Hepatocyte (in vitro differentiated cells): ENCODE measurements at regions not wholly inside any gene's neighbourhood (a gene's known extent, or its start where the extent isn't known, plus 50 kb on each side); places are given as distances from the start of the nearest gene placed in this dataset.

Experiments
- DNase-seq: peaks from one replicate; pipeline ENCODE4 v3.0.0-alpha.2; 2016; ENCODE audit warnings: low spot score
- H2AFZ ChIP-seq: fragments of 200-600 bp; sonication (generic); 2 replicates; pipeline ENCODE4 v1.6.0; 2016; ENCODE audit warnings: antibody characterized with exemption, mild to moderate bottlenecking
- H3K27ac ChIP-seq: fragments of 200-600 bp; sonication (generic); 2 replicates; pipeline ENCODE4 v1.5.1; 2016; ENCODE audit warnings: mild to moderate bottlenecking
- H3K27me3 ChIP-seq: fragments of 200-600 bp; sonication (generic); 2 replicates; pipeline ENCODE4 v1.6.1; 2016
- H3K36me3 ChIP-seq: fragments of 200-600 bp; sonication (generic); replicated peaks from 2 replicates; pipeline ENCODE4 v1.5.1; 2016; ENCODE audit warnings: low read depth; ENCODE audit not compliant: insufficient read depth
- H3K4me1 ChIP-seq: fragments of 200-600 bp; sonication (generic); 2 replicates; pipeline ENCODE4 v1.5.1; 2016; ENCODE audit warnings: mild to moderate bottlenecking, moderate library complexity; ENCODE audit not compliant: insufficient read depth
- H3K4me2 ChIP-seq: fragments of 200-600 bp; sonication (generic); 2 replicates; pipeline ENCODE4 v1.6.0; 2016
- H3K4me3 ChIP-seq: fragments of 200-600 bp; sonication (generic); 2 replicates; pipeline ENCODE4 v1.5.1; 2016; ENCODE audit warnings: mild to moderate bottlenecking
- H3K79me2 ChIP-seq: fragments of 200-600 bp; sonication (generic); 2 replicates; pipeline ENCODE4 v1.6.0; 2017; ENCODE audit warnings: mild to moderate bottlenecking
- H3K9me2 ChIP-seq: fragments of 200-600 bp; sonication (generic); replicated peaks from 2 replicates; pipeline ENCODE4 v1.6.0; 2017; ENCODE audit warnings: mild to moderate bottlenecking; ENCODE audit not compliant: insufficient read depth
- H3K9me3 ChIP-seq: fragments of 200-600 bp; sonication (generic); 2 replicates; pipeline ENCODE4 v1.5.1; 2016; ENCODE audit warnings: low read depth, mild to moderate bottlenecking
- H4K20me1 ChIP-seq: fragments of 200-600 bp; sonication (generic); 2 replicates; pipeline ENCODE4 v1.6.0; 2016; ENCODE audit warnings: mild to moderate bottlenecking; ENCODE audit not compliant: insufficient read depth, poor library complexity, severe bottlenecking
- EZH2 ChIP-seq: fragments of 200-600 bp; sonication (generic); IDR thresholded peaks from 2 replicates; pipeline ENCODE4 v1.6.1; 2016; ENCODE audit warnings: antibody characterized with exemption, mild to moderate bottlenecking, borderline replicate concordance
- EZH2phosphoT487 ChIP-seq: fragments of 200-600 bp; sonication (generic); IDR thresholded peaks from one replicate; pipeline ENCODE4 v1.6.1; 2018; ENCODE audit warnings: antibody characterized with exemption, mild to moderate bottlenecking, low read depth, moderate library complexity; ENCODE audit not compliant: unreplicated experiment, severe bottlenecking
- WGBS: methylation state at CpG from one replicate; pipeline ENCODE4 v1.1.6; 2016; ENCODE audit warnings: low lambda C conversion rate; ENCODE audit errors: missing lambda C conversion rate; 5-methylcytosine and 5-hydroxymethylcytosine counted together
- TF ChIP-seq, protein P1 (sequence below): fragments of 200-600 bp; sonication (generic); IDR thresholded peaks from 2 replicates; pipeline ENCODE4 v1.5.1; 2016; ENCODE audit warnings: antibody characterized with exemption, mild to moderate bottlenecking; ENCODE audit not compliant: poor library complexity

DNA sequence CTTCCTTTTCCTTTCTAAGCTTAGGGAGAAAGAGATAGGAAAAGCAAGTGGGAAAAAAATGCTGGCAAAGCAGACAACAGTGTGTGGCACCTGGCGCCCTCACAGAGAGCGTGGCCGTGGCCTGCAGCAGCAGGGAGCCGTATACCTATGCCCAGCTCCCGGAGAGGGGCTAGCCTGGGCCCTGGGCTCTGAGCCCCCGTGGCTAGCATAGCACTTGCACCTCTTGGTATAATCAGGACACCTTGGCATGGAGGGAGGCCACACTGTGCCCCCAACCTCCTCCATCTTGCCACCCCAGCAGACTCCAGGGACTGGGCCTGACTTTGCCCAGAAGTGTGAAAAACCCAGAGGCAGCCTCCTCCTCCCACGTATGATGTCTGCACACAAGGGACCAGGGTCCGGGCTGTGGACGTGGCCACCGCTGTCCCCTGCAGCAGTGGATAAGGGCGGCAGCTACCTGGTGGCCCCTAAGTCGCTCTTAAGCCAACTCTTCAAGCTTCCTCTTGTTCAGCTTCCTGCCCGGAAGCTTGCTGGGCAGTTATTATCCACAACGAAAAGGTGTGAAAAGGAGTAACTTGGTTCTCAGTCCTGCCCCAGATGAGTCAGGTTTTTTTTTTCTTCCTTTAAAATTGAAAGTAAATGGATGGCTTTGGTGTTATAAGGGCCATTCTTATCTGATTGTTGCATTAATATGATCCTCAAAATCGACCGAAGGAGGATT, 249.1 kb upstream of the PITRM1 start:
- no peak overlapping the region for H3K4me2 ChIP-seq
- TF ChIP-seq, protein P1, sequence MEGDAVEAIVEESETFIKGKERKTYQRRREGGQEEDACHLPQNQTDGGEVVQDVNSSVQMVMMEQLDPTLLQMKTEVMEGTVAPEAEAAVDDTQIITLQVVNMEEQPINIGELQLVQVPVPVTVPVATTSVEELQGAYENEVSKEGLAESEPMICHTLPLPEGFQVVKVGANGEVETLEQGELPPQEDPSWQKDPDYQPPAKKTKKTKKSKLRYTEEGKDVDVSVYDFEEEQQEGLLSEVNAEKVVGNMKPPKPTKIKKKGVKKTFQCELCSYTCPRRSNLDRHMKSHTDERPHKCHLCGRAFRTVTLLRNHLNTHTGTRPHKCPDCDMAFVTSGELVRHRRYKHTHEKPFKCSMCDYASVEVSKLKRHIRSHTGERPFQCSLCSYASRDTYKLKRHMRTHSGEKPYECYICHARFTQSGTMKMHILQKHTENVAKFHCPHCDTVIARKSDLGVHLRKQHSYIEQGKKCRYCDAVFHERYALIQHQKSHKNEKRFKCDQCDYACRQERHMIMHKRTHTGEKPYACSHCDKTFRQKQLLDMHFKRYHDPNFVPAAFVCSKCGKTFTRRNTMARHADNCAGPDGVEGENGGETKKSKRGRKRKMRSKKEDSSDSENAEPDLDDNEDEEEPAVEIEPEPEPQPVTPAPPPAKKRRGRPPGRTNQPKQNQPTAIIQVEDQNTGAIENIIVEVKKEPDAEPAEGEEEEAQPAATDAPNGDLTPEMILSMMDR, result no peak
- no peak for TF ChIP-seq EZH2phosphoT487
- no peak for TF ChIP-seq EZH2
- H3K27ac ChIP-seq, result no peak overlapping the region
- no peaks in the 10 kb centered on the region for H3K79me2 ChIP-seq
- peaks cover 16% of the 10 kb centered on the region for H3K4me1 ChIP-seq
- H3K9me3 ChIP-seq, result no peaks in the 10 kb centered on the region
- no peak for DNase-seq
- H3K27me3 ChIP-seq, result no peaks in the 10 kb centered on the region
- H3K9me2 ChIP-seq, result no peaks in the 10 kb centered on the region
- H4K20me1 ChIP-seq, result no peaks in the 10 kb centered on the region
- WGBS, result 80% methylated on average over 16 of the region's 16 CpGs
- H3K4me3 ChIP-seq, result no peak overlapping the region
- no peak overlapping the region for H2AFZ ChIP-seq
- no peaks in the 10 kb centered on the region for H3K36me3 ChIP-seq

DNA sequence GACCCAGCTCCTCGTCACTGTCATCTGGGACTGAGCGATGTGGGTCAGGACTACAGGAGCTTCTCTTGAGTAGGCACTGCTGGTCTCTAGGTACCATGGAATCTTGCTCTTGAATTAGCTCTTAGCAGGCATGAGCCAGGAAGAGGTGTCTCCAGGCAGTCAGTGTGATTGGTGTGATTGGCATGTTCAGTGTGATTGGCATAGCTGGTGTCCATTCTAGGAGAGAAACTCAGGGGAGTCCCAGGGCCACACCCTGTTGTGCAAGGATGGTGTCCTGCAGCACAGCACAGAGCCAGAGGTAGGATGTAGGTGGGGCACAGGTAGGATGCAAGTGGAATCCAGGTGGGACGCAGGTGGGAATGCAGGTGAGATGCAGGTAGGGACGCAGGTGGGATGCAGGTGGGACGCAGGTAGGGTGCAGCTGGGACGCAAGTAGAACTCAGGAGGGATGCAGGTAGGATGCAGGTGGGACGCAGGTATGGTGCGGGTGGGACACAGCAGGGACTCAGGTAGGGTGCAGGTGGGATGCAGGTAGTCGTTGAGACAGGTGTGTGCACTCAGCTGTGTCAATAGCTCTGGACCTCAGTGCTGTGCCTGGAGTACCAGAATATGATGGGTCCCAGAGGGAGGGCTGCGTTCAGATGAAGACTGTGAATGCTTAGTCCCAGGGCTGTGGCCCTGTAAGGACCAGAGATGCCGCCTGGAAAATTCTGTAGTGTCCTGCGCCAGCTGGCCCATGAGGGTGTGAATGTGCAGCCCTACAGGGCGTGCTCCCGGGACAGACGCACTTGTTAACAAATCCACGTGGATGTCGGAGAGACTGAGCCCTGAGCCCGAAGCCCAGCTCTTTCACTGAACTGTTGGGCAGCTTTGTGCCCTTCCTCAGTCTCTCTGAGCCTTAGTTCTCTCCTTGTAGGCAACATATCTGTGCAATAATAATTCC, 248.2 kb upstream of the PITRM1 start:
- 95% methylated on average over 17 of the region's 18 CpGs for WGBS
- H4K20me1 ChIP-seq, result no peaks in the 10 kb centered on the region
- no peaks in the 10 kb centered on the region for H3K9me3 ChIP-seq
- no peaks in the 10 kb centered on the region for H3K27me3 ChIP-seq
- no peak overlapping the region for H3K4me2 ChIP-seq
- H3K9me2 ChIP-seq, result no peaks in the 10 kb centered on the region
- peaks cover 9% of the 10 kb centered on the region for H3K4me1 ChIP-seq
- H3K27ac ChIP-seq, result no peak overlapping the region
- no peak overlapping the region for H2AFZ ChIP-seq
- no peaks in the 10 kb centered on the region for H3K36me3 ChIP-seq
- no peaks in the 10 kb centered on the region for H3K79me2 ChIP-seq
- TF ChIP-seq EZH2phosphoT487 (no peak), EZH2 (no peak)
- H3K4me3 ChIP-seq, result no peak overlapping the region
- no peak for DNase-seq

DNA sequence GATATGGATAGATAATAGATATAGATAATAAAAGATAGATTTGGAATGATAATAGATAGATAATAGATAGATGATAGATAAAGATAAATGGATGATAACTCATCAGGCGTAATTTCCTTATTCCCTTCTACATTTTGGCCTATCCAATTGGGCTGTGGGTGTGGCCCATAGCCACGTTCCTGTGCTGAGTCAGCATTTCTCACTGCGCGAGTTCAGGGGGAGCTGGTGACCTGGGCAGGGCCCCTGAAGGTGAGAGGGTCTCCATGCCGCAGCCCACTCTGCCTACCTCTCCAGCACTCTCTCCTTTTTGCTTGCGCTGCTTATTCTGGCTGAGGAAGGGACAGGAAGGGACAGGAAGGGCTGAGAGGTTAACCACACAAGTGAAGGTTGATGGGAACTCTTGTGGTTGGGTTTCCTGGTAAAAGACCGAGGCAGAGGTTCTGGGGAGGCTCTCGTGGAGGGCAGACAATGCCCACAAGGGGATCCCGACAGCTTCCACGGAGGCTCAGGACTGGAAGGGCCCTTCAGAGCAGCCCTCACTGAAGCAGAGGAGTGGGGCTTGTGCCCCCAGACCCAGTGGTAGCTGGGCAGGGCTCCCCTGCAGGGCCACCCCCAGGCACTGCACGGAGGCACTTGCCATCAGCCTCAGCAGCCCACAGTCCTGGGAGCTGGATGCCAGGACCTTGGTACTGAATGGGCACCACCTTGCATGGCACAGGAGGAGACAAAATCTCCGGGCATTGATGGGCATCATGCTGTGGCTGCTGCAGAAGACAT, 247.3 kb upstream of the PITRM1 start:
- 84% methylated on average over 12 of the region's 12 CpGs for WGBS
- Histone ChIP-seq H2AFZ (no peak overlapping the region), H3K4me2 (no peak overlapping the region), H3K4me1 (peaks cover 9% of the 10 kb centered on the region), H3K9me3 (no peaks in the 10 kb centered on the region), H3K27me3 (no peaks in the 10 kb centered on the region), H4K20me1 (no peaks in the 10 kb centered on the region), H3K4me3 (no peak overlapping the region), H3K79me2 (no peaks in the 10 kb centered on the region), H3K9me2 (no peaks in the 10 kb centered on the region), H3K27ac (no peak overlapping the region), H3K36me3 (no peaks in the 10 kb centered on the region)
- TF ChIP-seq EZH2phosphoT487 (no peak), EZH2 (no peak)
- TF ChIP-seq, protein P1, result no peak
- DNase-seq, result no peak
